ENCODE measurements at regions not wholly inside any gene's neighbourhood (a gene's known extent, or its start where the extent isn't known, plus 50 kb on each side); places are given as distances from the start of the nearest gene placed in this dataset.

DNA sequence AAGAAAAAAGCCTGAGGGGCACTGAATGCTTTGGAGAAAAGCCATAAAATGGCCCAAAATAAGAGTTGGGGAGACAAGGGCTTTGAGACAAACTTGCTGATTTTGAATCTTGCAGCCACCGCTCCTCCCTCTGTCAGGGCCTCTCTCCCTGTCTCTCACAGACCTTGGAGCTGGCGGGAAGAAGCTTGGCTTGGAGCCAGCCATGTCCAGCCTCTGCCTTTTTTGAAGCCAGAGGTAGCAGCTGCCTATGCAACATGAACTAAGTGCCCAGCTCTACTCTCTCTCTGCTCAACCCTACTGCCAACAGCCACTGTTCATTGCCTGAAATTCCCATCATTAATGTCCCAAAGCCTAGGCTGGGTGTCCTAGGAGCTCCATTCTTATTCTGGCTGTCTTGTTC lies 63.7 kb upstream of the CTNNBL1 start (continued):
- TF ChIP-seq, protein P1, sequence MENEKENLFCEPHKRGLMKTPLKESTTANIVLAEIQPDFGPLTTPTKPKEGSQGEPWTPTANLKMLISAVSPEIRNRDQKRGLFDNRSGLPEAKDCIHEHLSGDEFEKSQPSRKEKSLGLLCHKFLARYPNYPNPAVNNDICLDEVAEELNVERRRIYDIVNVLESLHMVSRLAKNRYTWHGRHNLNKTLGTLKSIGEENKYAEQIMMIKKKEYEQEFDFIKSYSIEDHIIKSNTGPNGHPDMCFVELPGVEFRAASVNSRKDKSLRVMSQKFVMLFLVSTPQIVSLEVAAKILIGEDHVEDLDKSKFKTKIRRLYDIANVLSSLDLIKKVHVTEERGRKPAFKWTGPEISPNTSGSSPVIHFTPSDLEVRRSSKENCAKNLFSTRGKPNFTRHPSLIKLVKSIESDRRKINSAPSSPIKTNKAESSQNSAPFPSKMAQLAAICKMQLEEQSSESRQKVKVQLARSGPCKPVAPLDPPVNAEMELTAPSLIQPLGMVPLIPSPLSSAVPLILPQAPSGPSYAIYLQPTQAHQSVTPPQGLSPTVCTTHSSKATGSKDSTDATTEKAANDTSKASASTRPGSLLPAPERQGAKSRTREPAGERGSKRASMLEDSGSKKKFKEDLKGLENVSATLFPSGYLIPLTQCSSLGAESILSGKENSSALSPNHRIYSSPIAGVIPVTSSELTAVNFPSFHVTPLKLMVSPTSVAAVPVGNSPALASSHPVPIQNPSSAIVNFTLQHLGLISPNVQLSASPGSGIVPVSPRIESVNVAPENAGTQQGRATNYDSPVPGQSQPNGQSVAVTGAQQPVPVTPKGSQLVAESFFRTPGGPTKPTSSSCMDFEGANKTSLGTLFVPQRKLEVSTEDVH (IDR thresholded peaks at IDR 0.05; ENCODE audit: low read depth, partially characterized antibody), result no peak
- TF ChIP-seq, protein P2, sequence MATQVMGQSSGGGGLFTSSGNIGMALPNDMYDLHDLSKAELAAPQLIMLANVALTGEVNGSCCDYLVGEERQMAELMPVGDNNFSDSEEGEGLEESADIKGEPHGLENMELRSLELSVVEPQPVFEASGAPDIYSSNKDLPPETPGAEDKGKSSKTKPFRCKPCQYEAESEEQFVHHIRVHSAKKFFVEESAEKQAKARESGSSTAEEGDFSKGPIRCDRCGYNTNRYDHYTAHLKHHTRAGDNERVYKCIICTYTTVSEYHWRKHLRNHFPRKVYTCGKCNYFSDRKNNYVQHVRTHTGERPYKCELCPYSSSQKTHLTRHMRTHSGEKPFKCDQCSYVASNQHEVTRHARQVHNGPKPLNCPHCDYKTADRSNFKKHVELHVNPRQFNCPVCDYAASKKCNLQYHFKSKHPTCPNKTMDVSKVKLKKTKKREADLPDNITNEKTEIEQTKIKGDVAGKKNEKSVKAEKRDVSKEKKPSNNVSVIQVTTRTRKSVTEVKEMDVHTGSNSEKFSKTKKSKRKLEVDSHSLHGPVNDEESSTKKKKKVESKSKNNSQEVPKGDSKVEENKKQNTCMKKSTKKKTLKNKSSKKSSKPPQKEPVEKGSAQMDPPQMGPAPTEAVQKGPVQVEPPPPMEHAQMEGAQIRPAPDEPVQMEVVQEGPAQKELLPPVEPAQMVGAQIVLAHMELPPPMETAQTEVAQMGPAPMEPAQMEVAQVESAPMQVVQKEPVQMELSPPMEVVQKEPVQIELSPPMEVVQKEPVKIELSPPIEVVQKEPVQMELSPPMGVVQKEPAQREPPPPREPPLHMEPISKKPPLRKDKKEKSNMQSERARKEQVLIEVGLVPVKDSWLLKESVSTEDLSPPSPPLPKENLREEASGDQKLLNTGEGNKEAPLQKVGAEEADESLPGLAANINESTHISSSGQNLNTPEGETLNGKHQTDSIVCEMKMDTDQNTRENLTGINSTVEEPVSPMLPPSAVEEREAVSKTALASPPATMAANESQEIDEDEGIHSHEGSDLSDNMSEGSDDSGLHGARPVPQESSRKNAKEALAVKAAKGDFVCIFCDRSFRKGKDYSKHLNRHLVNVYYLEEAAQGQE (IDR thresholded peaks at IDR 0.05; ENCODE audit: low read depth, low read length), result no peak
- no peak for TF ChIP-seq HCFC1 (IDR thresholded peaks at IDR 0.05; ENCODE audit: low read length)
- no peak for TF ChIP-seq CEBPB (IDR thresholded peaks at IDR 0.05; ENCODE audit: borderline replicate concordance in 1 of 2, low read depth in 2 of 2, low read length in 2 of 2)
- TF ChIP-seq IKZF1 (conservative IDR thresholded peaks at IDR 0.05), result no peak
- no peak for TF ChIP-seq EP300 (IDR thresholded peaks at IDR 0.05; ENCODE audit: borderline replicate concordance in 1 of 2, control insufficient read depth in 1 of 2, low read depth in 2 of 2, low read length in 2 of 2)

DNA sequence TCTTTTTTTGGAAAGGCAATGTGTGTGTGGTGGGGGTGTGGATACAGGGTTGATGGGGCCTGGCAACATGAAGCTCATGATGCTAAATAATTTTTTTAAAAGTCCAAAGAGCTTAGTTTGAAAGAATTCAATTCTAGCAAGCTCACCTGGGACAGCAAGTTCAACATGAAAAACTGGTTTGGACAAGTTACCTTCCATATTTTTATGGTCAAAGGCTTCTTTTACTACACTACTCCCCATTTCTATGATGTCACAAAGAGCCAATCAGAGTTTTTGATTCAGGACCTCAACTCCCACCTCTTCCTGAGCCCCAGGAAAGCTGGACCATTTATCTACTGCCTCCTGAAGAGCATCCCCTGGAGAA lies 66.1 kb upstream of the CTNNBL1 start:
- Histone ChIP-seq H3K27ac (ENCODE audit: control insufficient read depth, insufficient read depth) (no peak overlapping the region), H4K20me1 (ENCODE audit: control insufficient read depth, insufficient read depth) (no peaks in the 10 kb centered on the region), H3K9me3 (replicated peaks; ENCODE audit: control insufficient read depth, insufficient read depth, low read length) (no peaks in the 10 kb centered on the region), H3K4me1 (ENCODE audit: control insufficient read depth, insufficient read depth, low read length) (no peaks in the 10 kb centered on the region), H3K4me3 (no peak overlapping the region), H3K79me2 (ENCODE audit: control insufficient read depth, insufficient read depth, low read length) (no peaks in the 10 kb centered on the region), H3K4me2 (ENCODE audit: control insufficient read depth, insufficient read depth) (no peak overlapping the region), H3K9ac (ENCODE audit: control insufficient read depth, insufficient read depth, low read length) (no peak overlapping the region), H2AFZ (ENCODE audit: control insufficient read depth, low read depth, low read length) (no peak overlapping the region), H3K36me3 (ENCODE audit: control insufficient read depth in 2 of 2, insufficient read depth in 2 of 2, low read length in 1 of 2) (no peaks in the 10 kb centered on the region), H3K27me3 (replicated peaks in 1 of 2; ENCODE audit: control insufficient read depth in 2 of 2, insufficient read depth in 2 of 2, low read length in 1 of 2) (no peaks in the 10 kb centered on the region)
- DNase-seq (ENCODE audit: low read depth, low spot score) (no peak), ATAC-seq (no peak), FAIRE-seq (no peak)
- in situ Hi-C loops (cut with MboI) (no loop called here), intact Hi-C loops (cut with micrococcal nuclease; ENCODE audit: unreplicated experiment) (no loop called here)
- TF ChIP-seq HDGF (IDR thresholded peaks at IDR 0.05) (no peak), MEF2A (IDR thresholded peaks at IDR 0.05; ENCODE audit: insufficient read depth, low read depth, low read length) (no peak)
- TF ChIP-seq, protein P3, sequence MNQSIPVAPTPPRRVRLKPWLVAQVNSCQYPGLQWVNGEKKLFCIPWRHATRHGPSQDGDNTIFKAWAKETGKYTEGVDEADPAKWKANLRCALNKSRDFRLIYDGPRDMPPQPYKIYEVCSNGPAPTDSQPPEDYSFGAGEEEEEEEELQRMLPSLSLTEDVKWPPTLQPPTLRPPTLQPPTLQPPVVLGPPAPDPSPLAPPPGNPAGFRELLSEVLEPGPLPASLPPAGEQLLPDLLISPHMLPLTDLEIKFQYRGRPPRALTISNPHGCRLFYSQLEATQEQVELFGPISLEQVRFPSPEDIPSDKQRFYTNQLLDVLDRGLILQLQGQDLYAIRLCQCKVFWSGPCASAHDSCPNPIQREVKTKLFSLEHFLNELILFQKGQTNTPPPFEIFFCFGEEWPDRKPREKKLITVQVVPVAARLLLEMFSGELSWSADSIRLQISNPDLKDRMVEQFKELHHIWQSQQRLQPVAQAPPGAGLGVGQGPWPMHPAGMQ (IDR thresholded peaks at IDR 0.05; ENCODE audit: borderline replicate concordance), result no peak
- no TSS peak for BruUV-seq (replicated peaks)
- CTCF ChIA-PET, result no interaction called here
- POLR2A ChIA-PET, result no interaction called here
- RAD21 ChIA-PET (ENCODE audit: unreplicated experiment), result no interaction called here
- SMC1A ChIA-PET (ENCODE audit: uncharacterized antibody, unreplicated experiment), result no interaction called here
